GM12872 (cell line): ENCODE measurements at regions not wholly inside any gene's neighbourhood (a gene's known extent, or its start where the extent isn't known, plus 50 kb on each side); places are given as distances from the start of the nearest gene placed in this dataset.

Experiments
- CTCF ChIP-seq: IDR thresholded peaks from 3 replicates; pipeline ENCODE4 v1.5.1; 2011; ENCODE audit warnings: low read depth, mild to moderate bottlenecking, low read length, moderate library complexity; ENCODE audit not compliant: insufficient read depth

- TF ChIP-seq CTCF = no peak
These were observed 506.9 kb downstream of the SATB2 start for GRCh38 chr2:198950803-198951202.

GRCh38 chr2:198945496-198945895 lies 512.2 kb downstream of the SATB2 start:
- TF ChIP-seq CTCF = no peak

GRCh38 chr2:198930170-198930569 lies 527.6 kb downstream of the SATB2 start:
- peak; percentile 23; the same call in 1 of the 3 replicates for TF ChIP-seq CTCF

GRCh38 chr2:198928026-198928425 lies 529.7 kb downstream of the SATB2 start:
- no peak for TF ChIP-seq CTCF

- TF ChIP-seq CTCF = no peak
These were observed 539.6 kb downstream of the SATB2 start for GRCh38 chr2:198917926-198918720.

- no peak for TF ChIP-seq CTCF
These were observed 540.5 kb downstream of the SATB2 start for GRCh38 chr2:198917275-198917674.

- TF ChIP-seq CTCF = no peak
These were observed 541.1 kb downstream of the SATB2 start for GRCh38 chr2:198916548-198917080.
